K562 (cell line): ENCODE measurements at regions not wholly inside any gene's neighbourhood (a gene's known extent, or its start where the extent isn't known, plus 50 kb on each side); places are given as distances from the start of the nearest gene placed in this dataset.

ENCODE experiments used
- ATAC-seq: fragments of 200-7000 bp; cut with Tn5 transposase; 3 replicates; pipeline ENCODE4 v1.9.1; 2020; ENCODE audit warnings: moderate library complexity
- BruUV-seq: library from RNA; stranded (reverse); fragments of 400-500 nt; replicated peaks from 2 replicates; lab custom pipeline; 2021; lab: Mats Ljungman, UMichigan
- CTCF ChIA-PET: fragments of 300-600 bp; formaldehyde crosslinking; extraction: SDS; loops from one replicate; lab custom pipeline; 2021; ENCODE audit warnings: low intra/inter-chr PET ratio; lab: Yijun Ruan, JAX
- POLR2A ChIA-PET: fragments of 300-600, 350-650 bp; sonication (Branson Sonifier 250); formaldehyde crosslinking; extraction: SDS; loops from one replicate; lab custom pipeline; 2021; ENCODE audit warnings: antibody characterized with exemption, inconsistent platforms; lab: Yijun Ruan, JAX
- DNase-seq, 4 experiments: peaks; one replicate each; pipeline versions ENCODE4 v3.0.0 to v3.0.0-alpha.2; 2011 to 2018; ENCODE audit warnings: low spot score in 3 of 4, mixed read lengths in 3 of 4; ENCODE audit errors: extremely low read depth in 1 of 4
- FAIRE-seq: peaks from 2 replicates; lab custom pipeline; 2011; peaks lifted over from hg19 to GRCh38; lab: Jason Lieb, UNC
- H2AFZ ChIP-seq: 2 replicates; pipeline ENCODE4 v1.6.0; 2011; ENCODE audit warnings: low read depth, low read length, control low read depth, inconsistent platforms
- H3K27ac ChIP-seq: fragments of 200-600 bp; 3 replicates; pipeline ENCODE4 v1.8.0; 2011; ENCODE audit warnings: low read depth, mild to moderate bottlenecking, control low read depth, inconsistent platforms, low read length, moderate library complexity, mixed read lengths; ENCODE audit errors: extremely low read depth
- H3K27me3 ChIP-seq, 2 experiments: fragments of 300-600 bp in 1 of 2; 2 replicates in 1 of 2; 3 replicates in 1 of 2; pipeline versions ENCODE4 v1.6.0 to v1.8.0; 2011; ENCODE audit warnings: inconsistent platforms in 2 of 2, low read length in 2 of 2, mild to moderate bottlenecking in 1 of 2, mixed read lengths in 1 of 2, moderate library complexity in 1 of 2; ENCODE audit not compliant: control insufficient read depth in 2 of 2, insufficient read depth in 2 of 2
- H3K36me3 ChIP-seq: fragments of 300-600 bp; 3 replicates; pipeline ENCODE4 v1.8.0; 2011; ENCODE audit warnings: mild to moderate bottlenecking, low read length, inconsistent platforms; ENCODE audit not compliant: control insufficient read depth, insufficient read depth
- H3K4me1 ChIP-seq, 2 experiments: fragments of 200-600 bp in 1 of 2; replicated peaks in 1 of 2; 2 replicates in 1 of 2; 3 replicates in 1 of 2; pipeline versions ENCODE4 v1.5.1 to v1.8.0; 2011; ENCODE audit warnings: inconsistent platforms in 2 of 2, low read length in 2 of 2, mild to moderate bottlenecking in 1 of 2, mixed read lengths in 1 of 2, moderate library complexity in 1 of 2; ENCODE audit not compliant: control insufficient read depth in 2 of 2, insufficient read depth in 2 of 2
- H3K4me2 ChIP-seq: 2 replicates; pipeline ENCODE4 v1.6.1; 2011; ENCODE audit warnings: low read length, control low read depth, inconsistent platforms, mixed read lengths; ENCODE audit not compliant: insufficient read depth
- H3K4me3 ChIP-seq: fragments of 200-600 bp; sonication (generic), shearing (Covaris generic); 2 replicates; pipeline ENCODE4 v1.5.1; 2016; ENCODE audit warnings: control low read depth, inconsistent platforms
- H3K79me2 ChIP-seq: fragments of 200-600 bp; 3 replicates; pipeline ENCODE4 v1.8.0; 2011; ENCODE audit warnings: low read length, inconsistent platforms; ENCODE audit not compliant: control insufficient read depth, insufficient read depth
- H3K9ac ChIP-seq, 2 experiments: 2 replicates each; pipeline versions ENCODE4 v1.6.0 to v1.6.1; 2011; ENCODE audit warnings: low read depth in 2 of 2, low read length in 2 of 2, control low read depth in 1 of 2, inconsistent platforms in 1 of 2, mild to moderate bottlenecking in 1 of 2, mixed read lengths in 1 of 2; ENCODE audit not compliant: insufficient read depth in 1 of 2
- H3K9me1 ChIP-seq: one replicate; pipeline ENCODE4 v1.6.0; 2011; ENCODE audit warnings: inconsistent platforms, mild to moderate bottlenecking, low read length, moderate library complexity; ENCODE audit not compliant: control insufficient read depth, insufficient read depth
- H3K9me3 ChIP-seq: replicated peaks from 2 replicates; pipeline ENCODE4 v1.5.1; 2011; ENCODE audit warnings: low read depth, low read length, inconsistent platforms; ENCODE audit not compliant: control insufficient read depth, insufficient read depth
- H4K20me1 ChIP-seq: replicated peaks from 2 replicates; pipeline ENCODE4 v1.6.1; 2011; ENCODE audit warnings: low read length, inconsistent platforms, mixed read lengths; ENCODE audit not compliant: control insufficient read depth, insufficient read depth
- BCL6 ChIP-seq: fragments of 250-450 bp; sonication (Bioruptor Pico); IDR thresholded peaks from 2 replicates; pipeline ENCODE4 v1.4.0; 2020
- BRF1 ChIP-seq: IDR thresholded peaks from 3 replicates; pipeline ENCODE4 v1.6.1; 2011; ENCODE audit warnings: borderline replicate concordance, mild to moderate bottlenecking; ENCODE audit not compliant: insufficient read length; ENCODE audit errors: extremely low read depth
- CHD2 ChIP-seq: IDR thresholded peaks from 2 replicates; pipeline ENCODE4 v1.6.1; 2011; ENCODE audit warnings: low read depth, low read length
- CUX1 ChIP-seq: fragments of 200-800 bp; sonication (Bioruptor generic); IDR thresholded peaks from 2 replicates; pipeline ENCODE4 v1.6.1; 2016; ENCODE audit warnings: missing genetic modification characterization, missing compliant biosample characterization
- ESRRB ChIP-seq: fragments of 250-450 bp; sonication (Bioruptor Pico); IDR thresholded peaks from 2 replicates; pipeline ENCODE4 v1.5.0; 2020; ENCODE audit warnings: mild to moderate bottlenecking, moderate library complexity, borderline replicate concordance
- HNRNPUL1 ChIP-seq: fragments of 200-400 bp; formaldehyde crosslinking; IDR thresholded peaks from 2 replicates; pipeline ENCODE4 v1.6.1; 2017; ENCODE audit warnings: low read length
- TAF1 ChIP-seq: IDR thresholded peaks from 2 replicates; pipeline ENCODE4 v1.6.1; 2011; ENCODE audit warnings: mild to moderate bottlenecking, low read length, moderate library complexity; ENCODE audit not compliant: insufficient read depth, control insufficient read depth, severe bottlenecking; ENCODE audit errors: extremely low read depth
- ZBTB26 ChIP-seq: fragments of 450-650 bp; formaldehyde crosslinking; IDR thresholded peaks from 2 replicates; pipeline ENCODE4 v1.4.0; 2022; ENCODE audit warnings: missing genetic modification characterization
- ZNF175 ChIP-seq: fragments of 200-800 bp; sonication (Bioruptor generic); IDR thresholded peaks from 2 replicates; pipeline ENCODE4 v1.6.1; 2016; ENCODE audit warnings: low read depth, mild to moderate bottlenecking, missing genetic modification characterization, missing compliant biosample characterization
- ZNF263 ChIP-seq: sonication (generic); formaldehyde crosslinking; IDR thresholded peaks from 2 replicates; pipeline ENCODE4 v1.8.0; 2022; ENCODE audit warnings: mild to moderate bottlenecking, missing genetic modification reagents, borderline replicate concordance
- ZNF274 ChIP-seq: IDR thresholded peaks from 2 replicates; pipeline ENCODE4 v1.6.1; 2011; ENCODE audit warnings: low read depth, mild to moderate bottlenecking, low read length, moderate library complexity, borderline replicate concordance
- ZNF584 ChIP-seq: fragments of 200-800 bp; sonication (Bioruptor generic); IDR thresholded peaks from 2 replicates; pipeline ENCODE4 v1.6.1; 2016; ENCODE audit warnings: low read depth, mild to moderate bottlenecking, missing genetic modification characterization, missing compliant biosample characterization
- WGBS: fragments of 100-300 bp; shearing (Covaris generic); methylation state at CpG from one replicate; pipeline ENCODE4 v1.1.6; 2016; ENCODE audit warnings: low coverage, mixed read lengths; ENCODE audit not compliant: insufficient coverage; ENCODE audit errors: missing lambda C conversion rate; 5-methylcytosine and 5-hydroxymethylcytosine counted together
- in situ Hi-C: fragments of 300-500 bp; cut with MboI; formaldehyde crosslinking; loops from 4 replicates; pipeline ENCODE4 v1.15.0; 2018; ENCODE audit warnings: inconsistent platforms, mixed read lengths
- intact Hi-C: fragments of 100-400 bp; cut with micrococcal nuclease; formaldehyde crosslinking; loops from 2 replicates; pipeline ENCODE4 v1.14.2; 2022

GRCh38 chr21:16587681-16588375 lies 858.0 kb downstream of the USP25 start:
- Histone ChIP-seq H2AFZ (no peak overlapping the region), H3K27ac (no peak overlapping the region), H3K27me3 (no peaks in the 10 kb centered on the region), H3K9ac (no peak overlapping the region), H3K4me2 (no peak overlapping the region), H3K36me3 (no peaks in the 10 kb centered on the region), H4K20me1 (no peaks in the 10 kb centered on the region), H3K4me1 (no peaks in the 10 kb centered on the region), H3K79me2 (no peaks in the 10 kb centered on the region), H3K4me3 (no peak overlapping the region), H3K9me3 (no peaks in the 10 kb centered on the region; the same call in 1 of the 2 replicates), H3K9me1 (no peaks in the 10 kb centered on the region)
- DNase-seq (no peak), FAIRE-seq (no peak), ATAC-seq (no peak)
- intact Hi-C loops (no loop called here), in situ Hi-C loops (no loop called here)
- 0% methylated on average over 4 of the region's 7 CpGs for WGBS
- POLR2A ChIA-PET, result no interaction called here
- BruUV-seq, result no TSS peak
- CTCF ChIA-PET, result no interaction called here
- TF ChIP-seq TAF1 (no peak), BRF1 (no peak), CHD2 (no peak), ZNF584 (no peak), ZBTB26 (CRISPR knock-in tag) (no peak), ZNF274 (no peak), ZNF263 (CRISPR knock-in tag) (no peak), BCL6 (CRISPR knock-in tag) (no peak), ZNF175 (CRISPR knock-in tag) (no peak), ESRRB (CRISPR knock-in tag) (no peak), CUX1 (CRISPR knock-in tag) (no peak), HNRNPUL1 (no peak)
